Neural progenitor cell (in vitro differentiated cells): ENCODE measurements at regions not wholly inside any gene's neighbourhood (a gene's known extent, or its start where the extent isn't known, plus 50 kb on each side); places are given as distances from the start of the nearest gene placed in this dataset.

Experiments used
- DNase-seq: peaks from one replicate; pipeline ENCODE4 v3.0.0-alpha.2; 2016; ENCODE audit warnings: low spot score
- H2AFZ ChIP-seq: fragments of 200-600 bp; sonication (generic); replicated peaks from 2 replicates; pipeline ENCODE4 v1.6.1; 2016; ENCODE audit warnings: antibody characterized with exemption
- H3F3A ChIP-seq: fragments of 200-600 bp; sonication (generic); 2 replicates; pipeline ENCODE4 v1.6.1; 2016; ENCODE audit warnings: antibody characterized with exemption, low read depth
- H3K27ac ChIP-seq: fragments of 200-600 bp; sonication (generic); 2 replicates; pipeline ENCODE4 v1.5.1; 2016; ENCODE audit warnings: mild to moderate bottlenecking
- H3K27me3 ChIP-seq: fragments of 200-600 bp; sonication (generic); 2 replicates; pipeline ENCODE4 v1.6.1; 2016; ENCODE audit warnings: mild to moderate bottlenecking, moderate library complexity
- H3K36me3 ChIP-seq: fragments of 200-600 bp; sonication (generic); 2 replicates; pipeline ENCODE4 v1.5.1; 2016
- H3K4me1 ChIP-seq: fragments of 200-600 bp; sonication (generic); 2 replicates; pipeline ENCODE4 v1.6.1; 2016; ENCODE audit warnings: mixed run types
- H3K4me2 ChIP-seq: fragments of 200-600 bp; sonication (generic); 2 replicates; pipeline ENCODE4 v1.6.1; 2016
- H3K4me3 ChIP-seq: fragments of 200-600 bp; sonication (generic); 2 replicates; pipeline ENCODE4 v1.5.1; 2016
- H3K79me2 ChIP-seq: fragments of 200-600 bp; sonication (generic); 2 replicates; pipeline ENCODE4 v1.6.1; 2016; ENCODE audit warnings: low read depth
- H3K9ac ChIP-seq: fragments of 200-600 bp; sonication (generic); 2 replicates; pipeline ENCODE4 v1.6.1; 2016
- H3K9me3 ChIP-seq: fragments of 200-600 bp; sonication (generic); 2 replicates; pipeline ENCODE4 v1.5.1; 2016; ENCODE audit warnings: low read depth
- H4K20me1 ChIP-seq: fragments of 200-600 bp; sonication (generic); 2 replicates; pipeline ENCODE4 v1.6.1; 2016; ENCODE audit warnings: low read depth
- H3K27ac Mint-ChIP-seq: 3 replicates; pipeline ENCODE4 v1.8.0; 2021; ENCODE audit warnings: mixed read lengths
- H3K27me3 Mint-ChIP-seq: 2 replicates; pipeline ENCODE4 v1.8.0; 2022; ENCODE audit warnings: low read depth, mild to moderate bottlenecking, inconsistent platforms, moderate library complexity, mixed read lengths; ENCODE audit not compliant: insufficient read depth
- H3K36me3 Mint-ChIP-seq: 3 replicates; pipeline ENCODE4 v1.8.0; 2021; ENCODE audit warnings: mixed read lengths
- H3K4me1 Mint-ChIP-seq: 3 replicates; pipeline ENCODE4 v1.8.0; 2021; ENCODE audit warnings: mixed read lengths
- H3K4me3 Mint-ChIP-seq: 3 replicates; pipeline ENCODE4 v1.8.0; 2021; ENCODE audit warnings: mild to moderate bottlenecking, moderate library complexity, mixed read lengths
- H3K9me3 Mint-ChIP-seq: 3 replicates; pipeline ENCODE4 v1.8.0; 2020; ENCODE audit warnings: mixed read lengths
- EZH2 ChIP-seq: fragments of 200-600 bp; sonication (generic); IDR thresholded peaks from 2 replicates; pipeline ENCODE4 v1.6.1; 2017; ENCODE audit warnings: antibody characterized with exemption, mild to moderate bottlenecking, moderate library complexity
- EZH2phosphoT487 ChIP-seq: fragments of 200-600 bp; sonication (generic); IDR thresholded peaks from 2 replicates; pipeline ENCODE4 v1.6.1; 2017; ENCODE audit warnings: antibody characterized with exemption
- TF ChIP-seq, protein P1 (sequence below): fragments of 200-600 bp; sonication (generic); IDR thresholded peaks from 2 replicates; pipeline ENCODE4 v1.5.1; 2017; ENCODE audit warnings: antibody characterized with exemption, mild to moderate bottlenecking

DNA sequence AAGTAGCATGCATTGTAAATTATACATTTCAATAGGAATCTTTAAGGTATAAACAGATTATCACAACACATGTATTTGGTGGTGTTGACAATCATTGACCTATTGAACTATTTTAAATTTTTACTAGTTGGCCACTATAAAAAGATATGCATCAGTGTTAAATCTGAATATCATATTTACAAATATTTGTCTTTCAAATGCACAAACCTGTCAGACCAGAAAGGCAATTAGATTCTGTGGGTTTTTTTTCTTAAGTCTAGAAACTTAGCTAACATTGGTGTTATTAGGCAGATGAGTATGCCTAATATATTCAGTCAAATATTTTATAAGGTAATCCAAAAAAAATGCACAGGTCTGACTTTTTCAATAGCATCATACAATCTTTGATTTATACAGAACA lies 241.4 kb upstream of the DGKB start:
- Histone ChIP-seq H3K9ac (no peak overlapping the region), H3K79me2 (no peaks in the 10 kb centered on the region), H2AFZ (no peak overlapping the region), H3K4me3 (no peak overlapping the region), H3K27me3 (no peaks in the 10 kb centered on the region), H3K36me3 (no peaks in the 10 kb centered on the region), H3F3A (no peaks in the 10 kb centered on the region), H3K27ac (no peak overlapping the region), H3K4me1 (no peaks in the 10 kb centered on the region), H3K9me3 (no peaks in the 10 kb centered on the region), H4K20me1 (no peaks in the 10 kb centered on the region), H3K4me2 (no peak overlapping the region)
- no peak for DNase-seq
- H3K9me3 Mint-ChIP-seq, result no peaks in the 10 kb centered on the region
- H3K27ac Mint-ChIP-seq, result no peak overlapping the region
- H3K36me3 Mint-ChIP-seq, result no peaks in the 10 kb centered on the region
- TF ChIP-seq EZH2 (no peak), EZH2phosphoT487 (no peak)
- TF ChIP-seq, protein P1, sequence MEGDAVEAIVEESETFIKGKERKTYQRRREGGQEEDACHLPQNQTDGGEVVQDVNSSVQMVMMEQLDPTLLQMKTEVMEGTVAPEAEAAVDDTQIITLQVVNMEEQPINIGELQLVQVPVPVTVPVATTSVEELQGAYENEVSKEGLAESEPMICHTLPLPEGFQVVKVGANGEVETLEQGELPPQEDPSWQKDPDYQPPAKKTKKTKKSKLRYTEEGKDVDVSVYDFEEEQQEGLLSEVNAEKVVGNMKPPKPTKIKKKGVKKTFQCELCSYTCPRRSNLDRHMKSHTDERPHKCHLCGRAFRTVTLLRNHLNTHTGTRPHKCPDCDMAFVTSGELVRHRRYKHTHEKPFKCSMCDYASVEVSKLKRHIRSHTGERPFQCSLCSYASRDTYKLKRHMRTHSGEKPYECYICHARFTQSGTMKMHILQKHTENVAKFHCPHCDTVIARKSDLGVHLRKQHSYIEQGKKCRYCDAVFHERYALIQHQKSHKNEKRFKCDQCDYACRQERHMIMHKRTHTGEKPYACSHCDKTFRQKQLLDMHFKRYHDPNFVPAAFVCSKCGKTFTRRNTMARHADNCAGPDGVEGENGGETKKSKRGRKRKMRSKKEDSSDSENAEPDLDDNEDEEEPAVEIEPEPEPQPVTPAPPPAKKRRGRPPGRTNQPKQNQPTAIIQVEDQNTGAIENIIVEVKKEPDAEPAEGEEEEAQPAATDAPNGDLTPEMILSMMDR, result no peak
- no peak overlapping the region for H3K4me3 Mint-ChIP-seq
- no peaks in the 10 kb centered on the region for H3K27me3 Mint-ChIP-seq
- H3K4me1 Mint-ChIP-seq, result no peaks in the 10 kb centered on the region

DNA sequence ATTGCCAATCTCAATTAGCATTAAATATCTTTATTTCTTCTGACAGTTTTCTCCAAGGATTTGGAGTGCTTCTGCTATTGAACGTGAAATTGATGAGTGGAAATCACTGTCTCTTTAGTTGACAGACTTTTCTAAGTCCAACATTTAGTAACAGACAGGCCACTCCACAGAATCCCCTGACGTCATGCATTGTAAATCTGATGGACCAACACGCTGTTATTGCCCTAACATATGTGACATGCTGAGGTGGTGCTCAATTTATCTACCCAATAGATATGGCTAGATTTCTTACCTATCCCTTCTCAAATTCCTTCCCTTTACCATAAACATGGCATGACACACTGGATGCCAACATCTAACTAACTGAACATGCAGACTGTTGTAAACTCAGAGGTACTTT lies 240.6 kb upstream of the DGKB start:
- H3F3A ChIP-seq, result no peaks in the 10 kb centered on the region
- no peak overlapping the region for H2AFZ ChIP-seq
- no peak overlapping the region for H3K27ac ChIP-seq
- no peaks in the 10 kb centered on the region for H4K20me1 ChIP-seq
- no peaks in the 10 kb centered on the region for H3K4me1 Mint-ChIP-seq
- no peaks in the 10 kb centered on the region for H3K4me1 ChIP-seq
- H3K9me3 ChIP-seq, result no peaks in the 10 kb centered on the region
- H3K27me3 ChIP-seq, result no peaks in the 10 kb centered on the region
- no peak overlapping the region for H3K27ac Mint-ChIP-seq
- no peak for DNase-seq
- no peak overlapping the region for H3K4me2 ChIP-seq
- H3K27me3 Mint-ChIP-seq, result no peaks in the 10 kb centered on the region
- no peaks in the 10 kb centered on the region for H3K9me3 Mint-ChIP-seq
- H3K79me2 ChIP-seq, result no peaks in the 10 kb centered on the region
- no peak overlapping the region for H3K9ac ChIP-seq
- H3K36me3 Mint-ChIP-seq, result no peaks in the 10 kb centered on the region
- no peak overlapping the region for H3K4me3 ChIP-seq
- no peak overlapping the region for H3K4me3 Mint-ChIP-seq
- H3K36me3 ChIP-seq, result no peaks in the 10 kb centered on the region
- TF ChIP-seq, protein P1, result no peak
- TF ChIP-seq EZH2phosphoT487 (no peak), EZH2 (no peak)

DNA sequence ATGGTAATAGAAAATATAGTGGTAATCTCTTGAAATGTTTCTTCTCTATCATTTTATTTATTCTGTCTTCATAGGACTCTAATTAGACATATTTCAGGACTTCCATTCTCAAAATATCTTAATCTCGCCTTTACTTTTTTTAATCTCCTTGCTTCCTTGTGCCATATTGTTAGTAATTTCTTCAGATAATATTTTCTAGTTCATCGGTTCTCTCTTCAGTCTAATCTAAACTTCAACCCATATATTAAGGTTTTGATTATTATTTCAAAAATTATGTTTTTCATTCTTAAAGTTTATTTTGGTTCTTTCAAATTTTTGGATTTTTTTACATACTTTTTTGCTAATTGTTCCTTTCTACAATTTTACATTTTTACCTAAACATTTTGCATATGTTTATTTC lies 237.9 kb upstream of the DGKB start:
- Mint-ChIP-seq H3K27me3 (no peaks in the 10 kb centered on the region), H3K36me3 (no peaks in the 10 kb centered on the region), H3K9me3 (no peaks in the 10 kb centered on the region), H3K4me3 (no peak overlapping the region), H3K4me1 (no peaks in the 10 kb centered on the region), H3K27ac (no peak overlapping the region)
- Histone ChIP-seq H4K20me1 (no peaks in the 10 kb centered on the region), H3F3A (no peaks in the 10 kb centered on the region), H3K4me1 (no peaks in the 10 kb centered on the region), H3K4me3 (no peak overlapping the region), H3K9me3 (no peaks in the 10 kb centered on the region), H3K4me2 (no peak overlapping the region), H2AFZ (no peak overlapping the region), H3K36me3 (no peaks in the 10 kb centered on the region), H3K27ac (no peak overlapping the region), H3K79me2 (no peaks in the 10 kb centered on the region), H3K27me3 (no peaks in the 10 kb centered on the region), H3K9ac (no peak overlapping the region)
- TF ChIP-seq, protein P1, result no peak
- TF ChIP-seq EZH2phosphoT487, result no peak
- no peak for TF ChIP-seq EZH2
- DNase-seq, result no peak

DNA sequence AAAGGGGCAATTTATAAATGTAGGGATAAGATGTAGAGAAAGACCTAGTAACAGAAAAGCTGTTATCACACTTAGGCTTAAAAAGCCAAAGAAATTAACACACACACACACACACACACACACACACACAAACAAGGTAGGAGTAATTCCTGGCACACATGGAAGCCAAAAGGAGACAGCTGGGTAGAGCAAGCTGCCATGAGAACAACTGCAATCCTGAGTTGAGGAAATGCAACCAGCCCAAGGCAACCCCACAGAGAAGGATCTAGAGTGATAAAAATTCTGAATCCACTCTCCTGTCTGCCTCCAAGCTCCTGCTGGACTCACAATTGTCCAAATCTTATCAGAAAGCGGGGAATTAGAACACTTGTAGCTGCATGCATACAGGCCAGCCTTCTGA lies 229.1 kb upstream of the DGKB start:
- H3K4me1 ChIP-seq, result no peaks in the 10 kb centered on the region
- H3K9ac ChIP-seq, result no peak overlapping the region
- TF ChIP-seq, protein P1, result no peak
- TF ChIP-seq EZH2, result no peak
- no peak for TF ChIP-seq EZH2phosphoT487
- Mint-ChIP-seq H3K4me3 (no peak overlapping the region), H3K9me3 (no peaks in the 10 kb centered on the region), H3K4me1 (no peaks in the 10 kb centered on the region), H3K36me3 (no peaks in the 10 kb centered on the region), H3K27me3 (no peaks in the 10 kb centered on the region), H3K27ac (no peak overlapping the region)
- no peak overlapping the region for H3K27ac ChIP-seq
- H3K27me3 ChIP-seq, result no peaks in the 10 kb centered on the region
- H3K4me3 ChIP-seq, result no peak overlapping the region
- no peaks in the 10 kb centered on the region for H3K36me3 ChIP-seq
- no peaks in the 10 kb centered on the region for H3K79me2 ChIP-seq
- no peak overlapping the region for H3K4me2 ChIP-seq
- H3K9me3 ChIP-seq, result no peaks in the 10 kb centered on the region
- H4K20me1 ChIP-seq, result no peaks in the 10 kb centered on the region
- no peak for DNase-seq
- no peaks in the 10 kb centered on the region for H3F3A ChIP-seq
- no peak overlapping the region for H2AFZ ChIP-seq
